Panc1 (cell line): ENCODE measurements at regions not wholly inside any gene's neighbourhood (a gene's known extent, or its start where the extent isn't known, plus 50 kb on each side); places are given as distances from the start of the nearest gene placed in this dataset.

Experiments used
- ATAC-seq: fragments of 200-7000 bp; cut with Tn5 transposase; 2 replicates; pipeline ENCODE4 v1.9.1; 2020; ENCODE audit warnings: mild to moderate bottlenecking, moderate library complexity
- BruUV-seq: library from RNA; stranded (reverse); fragments of 400-500 nt; replicated peaks from 2 replicates; lab custom pipeline; 2021; lab: Mats Ljungman, UMichigan
- CTCF ChIA-PET: fragments of 300-600 bp; sonication (Branson Sonifier 250); formaldehyde crosslinking; loops from one replicate; lab custom pipeline; 2022; ENCODE audit warnings: antibody characterized with exemption; lab: Charles Lee
- POLR2A ChIA-PET: fragments of 300-600 bp; sonication (Branson Sonifier 250); formaldehyde crosslinking; loops from one replicate; lab custom pipeline; 2022; ENCODE audit warnings: antibody characterized with exemption; lab: Charles Lee
- DNase-seq: peaks from one replicate; pipeline ENCODE4 v3.0.0-alpha.2; 2010; ENCODE audit warnings: low read depth, low spot score
- H3K27ac ChIP-seq: 2 replicates; pipeline ENCODE4 v1.5.1; 2011; ENCODE audit warnings: mild to moderate bottlenecking, low read length, inconsistent platforms
- H3K27me3 ChIP-seq: fragments of 200-500 bp; sonication (Bioruptor generic); 2 replicates; pipeline ENCODE4 v1.6.0; 2014; ENCODE audit warnings: low read length, inconsistent platforms; ENCODE audit not compliant: control insufficient read depth, insufficient read depth
- H3K36me3 ChIP-seq: fragments of 200-500 bp; sonication (Bioruptor generic); 2 replicates; pipeline ENCODE4 v1.5.1; 2014; ENCODE audit warnings: inconsistent platforms, mild to moderate bottlenecking, low read length, moderate library complexity; ENCODE audit not compliant: control insufficient read depth, insufficient read depth
- H3K4me1 ChIP-seq: 2 replicates; pipeline ENCODE4 v1.5.1; 2011; ENCODE audit warnings: inconsistent platforms, mild to moderate bottlenecking, low read length, moderate library complexity; ENCODE audit not compliant: control insufficient read depth, insufficient read depth
- H3K4me3 ChIP-seq, 2 experiments: 2 replicates each; pipeline ENCODE4 v1.5.1; 2011 to 2012; ENCODE audit warnings: low read depth in 2 of 2, low read length in 2 of 2, mild to moderate bottlenecking in 2 of 2, inconsistent platforms in 1 of 2, moderate library complexity in 1 of 2
- H3K9me3 ChIP-seq: fragments of 200-500 bp; sonication (Bioruptor generic); 2 replicates; pipeline ENCODE4 v1.5.1; 2014; ENCODE audit warnings: low read depth, mild to moderate bottlenecking, inconsistent platforms, low read length, moderate library complexity; ENCODE audit not compliant: control insufficient read depth, insufficient read depth
- POLR2AphosphoS5 ChIP-seq: IDR thresholded peaks from 2 replicates; pipeline ENCODE4 v1.6.1; 2012; ENCODE audit warnings: mild to moderate bottlenecking, low read depth, low read length, moderate library complexity
- SIN3A ChIP-seq: IDR thresholded peaks from 2 replicates; pipeline ENCODE4 v1.6.1; 2012; ENCODE audit warnings: low read depth, mild to moderate bottlenecking, low read length, moderate library complexity, borderline replicate concordance; ENCODE audit not compliant: insufficient read depth
- TCF7L2 ChIP-seq: IDR thresholded peaks from 2 replicates; pipeline ENCODE4 v1.6.1; 2011; ENCODE audit warnings: mild to moderate bottlenecking, low read depth, low read length, inconsistent platforms
- in situ Hi-C: cut with HindIII; loops from 2 replicates; pipeline ENCODE4 v1.10.0; 2016; ENCODE audit warnings: low sequenced_read_pairs, low pct_unique_long_range_greater_than_20kb
- intact Hi-C: fragments of 100-400 bp; cut with micrococcal nuclease; formaldehyde crosslinking; loops from one replicate; pipeline ENCODE4 v1.10.0; 2022; ENCODE audit not compliant: unreplicated experiment
- TF ChIP-seq, protein P1 (sequence below): fragments of 450-650 bp; IDR thresholded peaks from 2 replicates; pipeline ENCODE4 v1.5.1; 2017; ENCODE audit warnings: mild to moderate bottlenecking
- TF ChIP-seq, protein P2 (sequence below), 2 experiments: IDR thresholded peaks; 2 replicates each; pipeline ENCODE4 v1.6.1; 2011 to 2012; ENCODE audit warnings: low read depth in 2 of 2, control low read depth in 1 of 2, low read length in 1 of 2, mild to moderate bottlenecking in 1 of 2, moderate library complexity in 1 of 2; ENCODE audit not compliant: insufficient read depth in 1 of 2

DNA sequence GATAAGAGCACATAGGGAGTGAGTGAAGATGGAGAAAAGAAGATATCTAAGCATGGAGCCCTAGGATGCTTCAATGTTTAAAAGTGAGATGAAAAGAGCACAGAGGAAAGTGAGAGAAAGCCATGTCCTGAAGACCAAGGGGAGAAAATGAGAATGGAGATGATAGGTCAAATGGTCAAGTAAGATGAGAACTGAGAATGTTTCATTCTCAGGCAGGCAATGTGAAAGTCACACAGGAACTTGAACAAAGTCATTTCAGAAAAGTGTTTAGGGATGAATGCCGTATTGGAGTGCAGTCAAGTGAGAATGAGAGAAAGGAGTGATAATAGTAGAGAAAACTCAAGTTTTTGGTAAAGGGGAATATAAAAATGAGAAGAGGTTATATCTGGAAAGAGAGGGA is 148.7 kb upstream of the PTCHD1 start:
- Histone ChIP-seq H3K9me3 (no peaks in the 10 kb centered on the region), H3K4me1 (no peaks in the 10 kb centered on the region), H3K27ac (no peak overlapping the region), H3K4me3 (no peak overlapping the region), H3K27me3 (no peaks in the 10 kb centered on the region), H3K36me3 (no peaks in the 10 kb centered on the region)
- POLR2A ChIA-PET, result no interaction called here
- in situ Hi-C loops (no loop called here), intact Hi-C loops (no loop called here)
- TF ChIP-seq, protein P1, sequence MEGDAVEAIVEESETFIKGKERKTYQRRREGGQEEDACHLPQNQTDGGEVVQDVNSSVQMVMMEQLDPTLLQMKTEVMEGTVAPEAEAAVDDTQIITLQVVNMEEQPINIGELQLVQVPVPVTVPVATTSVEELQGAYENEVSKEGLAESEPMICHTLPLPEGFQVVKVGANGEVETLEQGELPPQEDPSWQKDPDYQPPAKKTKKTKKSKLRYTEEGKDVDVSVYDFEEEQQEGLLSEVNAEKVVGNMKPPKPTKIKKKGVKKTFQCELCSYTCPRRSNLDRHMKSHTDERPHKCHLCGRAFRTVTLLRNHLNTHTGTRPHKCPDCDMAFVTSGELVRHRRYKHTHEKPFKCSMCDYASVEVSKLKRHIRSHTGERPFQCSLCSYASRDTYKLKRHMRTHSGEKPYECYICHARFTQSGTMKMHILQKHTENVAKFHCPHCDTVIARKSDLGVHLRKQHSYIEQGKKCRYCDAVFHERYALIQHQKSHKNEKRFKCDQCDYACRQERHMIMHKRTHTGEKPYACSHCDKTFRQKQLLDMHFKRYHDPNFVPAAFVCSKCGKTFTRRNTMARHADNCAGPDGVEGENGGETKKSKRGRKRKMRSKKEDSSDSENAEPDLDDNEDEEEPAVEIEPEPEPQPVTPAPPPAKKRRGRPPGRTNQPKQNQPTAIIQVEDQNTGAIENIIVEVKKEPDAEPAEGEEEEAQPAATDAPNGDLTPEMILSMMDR, result no peak
- TF ChIP-seq, protein P2, sequence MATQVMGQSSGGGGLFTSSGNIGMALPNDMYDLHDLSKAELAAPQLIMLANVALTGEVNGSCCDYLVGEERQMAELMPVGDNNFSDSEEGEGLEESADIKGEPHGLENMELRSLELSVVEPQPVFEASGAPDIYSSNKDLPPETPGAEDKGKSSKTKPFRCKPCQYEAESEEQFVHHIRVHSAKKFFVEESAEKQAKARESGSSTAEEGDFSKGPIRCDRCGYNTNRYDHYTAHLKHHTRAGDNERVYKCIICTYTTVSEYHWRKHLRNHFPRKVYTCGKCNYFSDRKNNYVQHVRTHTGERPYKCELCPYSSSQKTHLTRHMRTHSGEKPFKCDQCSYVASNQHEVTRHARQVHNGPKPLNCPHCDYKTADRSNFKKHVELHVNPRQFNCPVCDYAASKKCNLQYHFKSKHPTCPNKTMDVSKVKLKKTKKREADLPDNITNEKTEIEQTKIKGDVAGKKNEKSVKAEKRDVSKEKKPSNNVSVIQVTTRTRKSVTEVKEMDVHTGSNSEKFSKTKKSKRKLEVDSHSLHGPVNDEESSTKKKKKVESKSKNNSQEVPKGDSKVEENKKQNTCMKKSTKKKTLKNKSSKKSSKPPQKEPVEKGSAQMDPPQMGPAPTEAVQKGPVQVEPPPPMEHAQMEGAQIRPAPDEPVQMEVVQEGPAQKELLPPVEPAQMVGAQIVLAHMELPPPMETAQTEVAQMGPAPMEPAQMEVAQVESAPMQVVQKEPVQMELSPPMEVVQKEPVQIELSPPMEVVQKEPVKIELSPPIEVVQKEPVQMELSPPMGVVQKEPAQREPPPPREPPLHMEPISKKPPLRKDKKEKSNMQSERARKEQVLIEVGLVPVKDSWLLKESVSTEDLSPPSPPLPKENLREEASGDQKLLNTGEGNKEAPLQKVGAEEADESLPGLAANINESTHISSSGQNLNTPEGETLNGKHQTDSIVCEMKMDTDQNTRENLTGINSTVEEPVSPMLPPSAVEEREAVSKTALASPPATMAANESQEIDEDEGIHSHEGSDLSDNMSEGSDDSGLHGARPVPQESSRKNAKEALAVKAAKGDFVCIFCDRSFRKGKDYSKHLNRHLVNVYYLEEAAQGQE (IDR thresholded peaks at IDR 0.05; ENCODE audit: insufficient read depth in 1 of 2, low read depth in 2 of 2, low read length in 1 of 2), result no peak
- TF ChIP-seq SIN3A (no peak), POLR2AphosphoS5 (no peak)
- CTCF ChIA-PET, result no interaction called here
- ATAC-seq, result no peak
- DNase-seq, result no peak
- no TSS peak for BruUV-seq

DNA sequence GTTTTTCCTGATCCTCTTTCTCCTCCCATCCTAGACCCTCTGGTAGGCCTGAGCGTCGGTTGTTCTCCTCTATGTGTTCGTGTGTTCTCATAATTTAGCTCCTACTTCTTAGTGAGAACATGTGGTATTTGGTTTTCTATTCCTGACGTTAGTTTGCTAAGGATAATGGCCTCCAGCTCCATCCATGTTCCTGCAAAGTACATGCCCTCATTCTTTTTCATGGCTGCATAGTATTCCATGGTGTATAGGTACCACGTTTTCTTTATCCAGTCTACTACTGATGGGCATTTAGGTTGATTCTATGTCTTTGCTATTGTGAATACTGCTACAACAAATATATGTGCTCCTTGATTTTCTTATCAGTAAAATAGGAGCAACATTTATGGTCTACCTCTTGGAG is 146.8 kb upstream of the PTCHD1 start:
- H3K4me3 ChIP-seq, result no peak overlapping the region
- in situ Hi-C loops (no loop called here), intact Hi-C loops (no loop called here)
- ChIA-PET CTCF (no interaction called here), POLR2A (no interaction called here)
- no peaks in the 10 kb centered on the region for H3K36me3 ChIP-seq
- TF ChIP-seq TCF7L2 (no peak), POLR2AphosphoS5 (no peak), SIN3A (no peak)
- TF ChIP-seq, protein P2 (IDR thresholded peaks at IDR 0.05; ENCODE audit: insufficient read depth in 1 of 2, low read depth in 2 of 2, low read length in 1 of 2), result no peak
- TF ChIP-seq, protein P1, result no peak
- H3K4me1 ChIP-seq, result no peaks in the 10 kb centered on the region
- H3K9me3 ChIP-seq, result no peaks in the 10 kb centered on the region
- H3K27ac ChIP-seq, result no peak overlapping the region
- no TSS peak for BruUV-seq
- no peak for DNase-seq
- H3K27me3 ChIP-seq, result no peaks in the 10 kb centered on the region
- ATAC-seq, result no peak
